Epithelial cell of prostate (primary cell): ENCODE measurements at regions not wholly inside any gene's neighbourhood (a gene's known extent, or its start where the extent isn't known, plus 50 kb on each side); places are given as distances from the start of the nearest gene placed in this dataset.

Experiments
- DNase-seq: peaks from one replicate; pipeline ENCODE4 v3.0.0-alpha.2; 2011; ENCODE audit warnings: low read depth, low spot score
- H3K27ac ChIP-seq: fragments of 450-650 bp; 2 replicates; pipeline ENCODE4 v1.5.1; 2017; ENCODE audit warnings: mild to moderate bottlenecking

GRCh38 chr1:186620566-186621350, 59.5 kb downstream of the PTGS2 start:
- DNase-seq = peak; percentile 6
- no peak overlapping the region for H3K27ac ChIP-seq

GRCh38 chr1:186618401-186619170, 61.6 kb downstream of the PTGS2 start:
- DNase-seq = peak; percentile 36
- H3K27ac ChIP-seq = no peak overlapping the region

- no peak overlapping the region for H3K27ac ChIP-seq
Measured at GRCh38 chr1:186617926-186618325, 62.3 kb downstream of the PTGS2 start.

GRCh38 chr1:186616511-186616910, 63.7 kb downstream of the PTGS2 start:
- no peak overlapping the region for H3K27ac ChIP-seq
- DNase-seq = no peak

More at GRCh38 chr1:186617926-186618325, 62.3 kb downstream of the PTGS2 start:
- DNase-seq = no peak

- H3K27ac ChIP-seq = no peak overlapping the region
- no peak for DNase-seq
Measured at GRCh38 chr1:186615332-186615731, 64.9 kb downstream of the PTGS2 start.

GRCh38 chr1:186611156-186611555, 69.1 kb downstream of the PTGS2 start:
- no peak overlapping the region for H3K27ac ChIP-seq

GRCh38 chr1:186609183-186609582, 71.0 kb downstream of the PTGS2 start:
- H3K27ac ChIP-seq = no peak overlapping the region
- DNase-seq = no peak

More at GRCh38 chr1:186611156-186611555, 69.1 kb downstream of the PTGS2 start:
- DNase-seq = no peak

GRCh38 chr1:186605762-186606350, 74.4 kb downstream of the PTGS2 start:
- H3K27ac ChIP-seq = no peak overlapping the region
- peak; percentile 16 for DNase-seq

- no peak for DNase-seq
- H3K27ac ChIP-seq = no peak overlapping the region
Measured at GRCh38 chr1:186595969-186596368, 84.3 kb downstream of the PTGS2 start.

GRCh38 chr1:186578325-186579016, 101.8 kb downstream of the PTGS2 start:
- H3K27ac ChIP-seq = peak overlapping the region; percentile 75
- peak; percentile 85 for DNase-seq

- DNase-seq = no peak
- H3K27ac ChIP-seq = peak overlapping the region; percentile 75
Measured at GRCh38 chr1:186577633-186578032, 102.6 kb downstream of the PTGS2 start.

- no peak for DNase-seq
- peak overlapping the region; percentile 75 for H3K27ac ChIP-seq
Measured at GRCh38 chr1:186577216-186577615, 103.0 kb downstream of the PTGS2 start.

GRCh38 chr1:186575348-186575747, 104.9 kb downstream of the PTGS2 start:
- no peak for DNase-seq
- H3K27ac ChIP-seq = peak overlapping the region; percentile 41

GRCh38 chr1:186574926-186575325, 105.3 kb downstream of the PTGS2 start:
- no peak for DNase-seq
- H3K27ac ChIP-seq = peak overlapping the region; percentile 41

- H3K27ac ChIP-seq = no peak overlapping the region
- DNase-seq = no peak
Measured at GRCh38 chr1:186572509-186572908, 107.7 kb downstream of the PTGS2 start.

GRCh38 chr1:186571771-186572170, 108.5 kb downstream of the PTGS2 start:
- no peak for DNase-seq
- no peak overlapping the region for H3K27ac ChIP-seq

GRCh38 chr1:186569856-186570255, 108.9 kb upstream of the PDC start:
- H3K27ac ChIP-seq = peak overlapping the region; percentile 11
- no peak for DNase-seq

GRCh38 chr1:186568221-186568620, 107.3 kb upstream of the PDC start:
- H3K27ac ChIP-seq = peak overlapping the region; percentile 73
- DNase-seq = no peak

- H3K27ac ChIP-seq = peak overlapping the region; percentile 73
- peak; percentile 53 for DNase-seq
Measured at GRCh38 chr1:186566140-186566855, 105.4 kb upstream of the PDC start.

GRCh38 chr1:186564582-186564981, 103.7 kb upstream of the PDC start:
- H3K27ac ChIP-seq = no peak overlapping the region
- DNase-seq = no peak
